SHP77 (cell line): ENCODE measurements at regions not wholly inside any gene's neighbourhood (a gene's known extent, or its start where the extent isn't known, plus 50 kb on each side); places are given as distances from the start of the nearest gene placed in this dataset.

ENCODE experiments used
- DNase-seq, 2 experiments: peaks; one replicate each; lab custom pipeline; 2025; lab: John Stamatoyannopoulos, UW

DNA sequence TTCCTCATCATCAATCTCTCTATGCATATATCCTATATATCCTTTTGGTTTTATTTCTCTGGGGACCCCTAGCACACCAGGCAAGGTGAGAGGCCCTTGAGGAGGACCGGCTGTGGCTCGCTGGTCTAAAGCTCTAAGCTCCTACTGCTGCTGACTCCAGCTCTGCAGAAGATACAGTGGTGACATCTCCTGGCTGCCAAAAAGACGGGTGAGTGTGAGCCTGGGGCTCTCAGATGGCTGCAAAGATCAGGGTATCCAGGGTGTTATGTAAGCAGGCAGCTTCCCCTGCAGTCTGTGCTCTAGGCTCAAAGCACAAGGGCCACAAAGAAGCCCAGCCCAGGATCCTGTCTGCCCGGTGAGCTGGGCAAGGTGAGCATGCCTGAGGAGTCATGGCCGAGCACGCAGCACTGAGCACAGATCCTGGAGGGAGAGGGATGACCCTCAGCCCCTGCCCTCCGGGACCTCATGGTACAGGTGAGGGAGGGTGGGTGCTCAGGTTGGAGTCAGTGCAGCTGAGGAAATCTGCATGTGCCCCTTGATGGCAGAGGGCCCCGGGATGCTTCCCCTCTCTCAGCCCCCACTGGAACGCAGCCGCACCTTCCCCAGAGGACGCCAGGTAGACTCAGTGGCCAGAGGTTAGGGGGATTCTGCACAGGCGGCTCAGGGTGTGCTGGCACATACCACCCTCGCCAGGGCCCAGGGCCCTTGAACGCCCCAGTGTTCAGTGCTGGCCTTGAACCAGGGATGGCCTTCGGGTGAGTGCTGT is 95.4 kb upstream of the INSIG1 start:
- DNase-seq, result no peak

DNA sequence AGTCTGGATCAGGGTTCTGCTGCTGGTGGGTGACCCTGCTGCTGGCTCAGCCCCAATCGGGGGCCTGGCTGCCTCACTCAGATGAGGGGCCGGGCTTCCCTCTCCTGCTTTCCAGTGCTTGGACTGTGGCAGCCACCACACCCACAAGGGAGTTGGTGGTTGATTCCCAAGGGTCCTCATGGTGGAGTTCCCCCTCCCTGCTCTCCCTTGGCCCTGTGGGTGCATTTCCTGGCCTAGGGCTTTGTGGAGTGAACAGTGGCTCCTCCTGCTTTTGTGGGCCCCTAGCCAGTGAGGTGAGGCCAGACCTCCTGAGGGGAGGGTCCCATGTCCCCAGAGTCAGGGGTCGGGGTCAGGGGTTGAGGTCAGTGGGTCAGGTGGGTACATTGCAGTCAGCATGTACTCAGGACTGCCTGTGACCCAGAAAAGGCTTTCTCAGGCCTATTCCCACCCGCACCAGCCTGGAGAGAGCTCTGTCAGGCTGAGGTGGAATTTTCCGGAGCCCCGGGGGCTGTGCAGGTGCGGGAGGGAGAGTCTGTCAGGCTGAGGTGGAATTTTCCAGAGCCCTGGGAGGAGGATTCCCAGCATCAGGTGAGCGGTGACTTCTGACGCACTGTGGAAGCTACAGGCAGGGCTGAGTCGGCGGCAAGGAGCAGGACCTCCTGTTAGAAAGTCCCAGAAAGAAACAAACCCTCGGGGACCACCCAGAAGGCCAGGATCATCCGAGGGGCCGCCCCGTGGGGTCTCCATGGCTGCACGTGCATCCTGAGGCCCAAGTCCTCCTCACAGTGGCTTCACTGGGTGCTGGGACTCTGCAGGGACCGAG is 94.4 kb upstream of the INSIG1 start:
- no peak for DNase-seq

DNA sequence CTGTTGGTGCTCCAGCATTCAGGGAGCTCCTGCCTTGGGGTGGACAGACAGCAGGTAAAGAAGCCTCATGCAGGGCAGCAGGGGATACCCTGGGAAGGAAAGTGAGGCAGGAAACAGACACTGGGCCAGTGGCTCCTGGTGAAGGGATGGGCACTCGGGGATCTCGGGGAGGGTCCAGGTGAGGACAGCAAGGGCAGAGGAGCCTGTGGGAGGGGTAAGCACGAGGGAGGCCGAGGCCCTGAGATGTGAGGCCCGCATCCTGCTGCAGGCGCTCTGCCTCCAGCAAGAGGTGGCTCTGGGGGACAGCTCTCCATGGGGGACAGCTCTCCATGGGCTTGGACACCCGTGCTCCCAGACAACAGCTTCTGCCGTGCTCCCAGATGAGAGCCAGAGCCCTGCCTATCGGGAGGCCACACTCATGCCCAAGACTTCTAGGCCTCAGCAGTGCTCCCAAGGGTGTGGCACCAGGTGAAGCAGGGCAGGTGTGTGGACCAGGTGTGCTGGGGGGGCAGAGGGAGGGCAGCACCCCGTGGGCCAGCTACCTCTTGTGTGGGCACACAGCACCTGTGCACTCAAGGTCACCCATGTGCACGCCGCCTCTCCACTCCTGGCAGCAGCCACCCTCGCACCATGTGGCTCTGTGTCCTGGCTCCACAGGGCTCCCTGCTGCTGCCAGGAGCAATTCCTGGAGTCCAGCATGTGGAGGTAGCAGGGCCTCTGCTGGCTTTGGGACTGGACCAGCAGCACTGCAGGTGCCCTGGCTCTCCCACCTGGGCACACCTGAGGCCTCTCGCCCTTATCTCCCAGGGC is 93.6 kb upstream of the INSIG1 start:
- no peak for DNase-seq

DNA sequence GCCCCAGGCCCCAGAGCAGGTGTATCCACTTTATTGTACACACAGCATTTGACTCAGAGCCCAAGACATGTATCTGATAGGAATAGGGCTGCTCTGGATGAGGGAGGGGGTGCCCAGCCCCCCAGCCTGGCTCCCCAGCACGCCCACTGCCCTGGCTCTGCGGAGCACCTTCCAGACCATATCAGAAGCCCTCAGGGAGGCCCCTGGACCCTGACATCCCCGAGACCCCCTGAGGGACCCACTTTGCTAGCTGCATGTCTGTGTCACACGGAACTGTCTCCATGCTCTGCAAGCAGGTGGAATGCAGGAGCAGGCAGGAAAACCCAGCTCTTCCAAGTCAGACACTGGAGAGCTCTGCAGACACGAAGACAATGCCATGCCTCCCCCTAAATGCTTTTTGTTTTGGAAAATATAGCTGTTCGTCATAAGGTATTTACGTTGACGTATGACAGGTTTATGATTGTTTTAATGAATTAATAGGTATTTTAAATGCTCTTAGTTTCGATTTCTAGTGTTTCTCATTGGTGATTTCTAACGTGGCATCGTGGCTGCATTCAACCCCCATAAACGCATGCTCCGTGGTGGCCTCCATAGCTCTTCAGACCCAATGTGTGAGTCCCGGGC is 92.8 kb upstream of the INSIG1 start:
- no peak for DNase-seq

DNA sequence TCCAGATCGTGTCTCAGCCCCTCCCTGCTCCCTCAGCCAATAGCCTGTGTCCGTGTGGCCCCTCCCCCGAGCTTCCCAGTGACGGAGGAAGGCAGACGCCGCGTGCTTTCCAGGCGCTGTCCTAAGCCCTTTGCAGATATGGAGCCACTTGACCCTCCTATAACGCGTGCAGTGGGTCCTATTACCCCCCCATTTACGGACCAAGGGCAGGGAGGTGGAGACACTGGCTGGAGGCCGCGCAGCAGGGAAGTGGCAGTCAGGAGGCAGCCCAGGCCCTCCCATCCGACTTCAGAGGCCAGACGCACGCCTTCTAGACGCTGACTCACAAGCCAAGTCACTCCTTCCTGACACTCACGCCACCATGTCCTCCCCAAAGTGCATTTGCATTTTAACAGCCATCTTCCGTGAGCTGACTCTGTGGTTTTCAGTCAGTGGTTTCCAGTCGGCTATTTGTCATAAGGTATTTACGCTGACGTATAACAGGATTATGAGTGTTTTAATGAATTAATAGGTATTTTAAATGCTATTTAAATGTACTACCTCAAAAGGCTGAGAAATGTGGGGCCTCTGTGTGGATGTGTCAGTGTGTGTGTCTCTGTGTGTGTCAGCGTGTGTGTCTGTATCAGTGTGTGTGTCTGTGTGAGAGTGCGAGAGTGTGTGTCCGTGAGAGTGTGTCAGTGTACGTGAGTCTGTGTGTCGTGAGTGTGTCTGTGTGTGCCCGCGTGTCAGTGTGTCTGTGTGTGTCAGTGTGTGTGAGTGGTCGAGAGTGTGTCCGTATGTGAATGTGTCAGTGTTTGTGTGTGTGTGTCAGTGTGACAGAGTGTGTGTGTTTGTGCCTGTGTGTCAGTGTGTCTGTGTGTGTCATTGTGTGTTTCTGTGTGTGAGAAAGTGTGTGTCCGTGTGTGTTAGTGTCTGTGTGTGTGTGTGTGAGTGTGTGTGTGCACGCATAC is 92.0 kb upstream of the INSIG1 start:
- DNase-seq, result peak; percentile 56 to 67

DNA sequence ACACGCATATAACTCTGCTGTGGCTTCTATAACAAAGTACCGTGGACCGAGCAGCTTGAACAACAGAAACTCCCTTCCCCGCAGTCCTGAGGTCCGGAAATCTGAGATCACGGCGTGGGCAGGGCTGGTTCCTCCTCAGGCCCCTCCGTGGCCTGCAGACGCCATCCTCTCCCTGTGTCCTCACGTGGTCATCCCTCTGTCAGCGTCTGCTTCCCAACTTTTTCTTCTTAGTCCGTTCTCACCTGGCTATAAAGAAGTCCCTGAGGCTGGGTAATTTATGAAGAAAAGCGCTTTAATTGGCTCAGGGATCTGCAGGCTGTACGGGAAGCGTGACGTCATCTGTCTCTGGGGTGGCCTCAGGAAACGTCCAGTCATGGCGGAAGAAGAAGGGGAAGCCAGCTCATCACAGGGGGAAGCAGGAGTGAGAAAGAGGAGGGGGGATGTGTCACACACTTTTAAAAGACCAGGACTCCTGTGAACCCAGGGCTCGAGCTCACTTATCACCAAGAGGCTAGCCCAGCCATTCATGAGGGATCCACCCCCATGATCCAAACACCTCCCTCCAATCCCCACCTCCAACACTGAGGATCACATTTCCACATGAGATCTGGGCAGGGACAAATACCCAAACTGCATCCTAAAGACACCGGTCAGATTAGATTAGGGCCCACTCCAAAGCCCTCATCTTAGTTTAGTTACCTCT is 91.2 kb upstream of the INSIG1 start:
- no peak for DNase-seq

DNA sequence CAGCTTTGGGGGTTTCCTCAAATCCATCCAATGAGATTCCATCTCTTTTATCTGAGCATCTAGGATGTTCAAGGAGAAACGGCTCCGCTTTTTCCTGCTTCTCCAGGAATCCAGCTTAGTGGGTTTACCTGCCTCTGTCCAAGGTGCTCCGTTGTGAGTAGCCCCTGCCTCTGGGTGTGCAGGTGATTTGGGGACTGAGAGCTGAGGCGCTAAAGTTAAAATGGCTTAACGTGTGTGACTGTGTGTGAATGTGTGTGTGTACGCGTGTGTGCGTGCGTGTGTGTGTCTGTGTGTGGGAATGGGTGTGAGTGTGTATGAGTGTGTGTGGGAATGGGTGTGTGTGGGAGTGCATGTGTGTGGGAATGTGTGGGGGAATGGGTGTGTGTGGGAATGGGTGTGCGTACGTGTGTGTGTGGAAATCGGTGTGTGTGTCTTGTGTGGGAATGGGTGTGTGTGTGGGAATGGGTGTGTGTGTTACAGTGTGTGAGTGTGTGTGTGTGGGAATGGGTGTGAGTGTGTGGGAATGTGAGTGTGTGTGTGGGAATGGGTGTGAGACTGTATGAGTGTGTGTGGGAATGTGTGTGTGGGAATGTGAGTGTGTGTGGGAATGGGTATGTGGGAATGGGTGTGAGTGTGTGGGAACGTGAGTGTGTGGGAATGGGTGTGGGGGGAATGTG is 90.2 kb upstream of the INSIG1 start:
- DNase-seq, result no peak

DNA sequence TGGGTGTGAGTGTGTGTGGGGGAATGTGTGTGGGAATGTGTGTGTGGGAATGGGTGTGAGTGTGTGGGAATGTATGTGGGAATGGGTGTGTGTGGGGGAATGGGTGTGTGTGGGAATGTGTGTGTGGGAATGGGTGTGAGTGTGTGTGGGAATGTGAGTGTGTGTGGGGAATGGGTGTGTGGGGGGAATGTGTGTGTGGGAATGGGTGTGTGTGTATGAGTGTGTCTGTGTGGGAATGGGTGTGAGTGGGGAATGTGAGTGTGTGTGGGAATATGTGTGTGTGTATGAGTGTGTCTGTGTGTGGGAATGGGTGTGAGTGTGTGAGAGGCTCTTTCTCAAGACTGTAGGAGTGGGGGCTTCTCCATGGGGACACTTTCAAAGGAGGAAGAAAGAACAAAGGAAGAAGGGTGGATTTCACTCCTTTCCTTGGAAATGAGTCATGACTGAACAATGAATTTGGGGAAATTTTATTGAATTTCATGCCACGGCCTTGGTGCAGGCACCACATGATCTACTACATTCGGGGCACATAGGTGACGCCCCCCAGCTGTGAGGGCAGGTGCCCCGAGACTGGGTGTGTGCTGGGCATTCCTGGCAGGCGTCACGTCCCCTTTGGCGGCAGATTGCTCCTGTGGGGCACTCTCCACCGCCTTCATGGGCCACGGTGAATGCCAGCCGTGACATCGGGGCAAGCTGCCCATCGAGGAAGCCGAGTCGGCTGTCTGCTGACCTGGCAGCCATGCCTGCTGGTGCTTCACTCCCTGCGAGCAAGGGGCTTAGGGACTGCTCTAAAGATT is 88.8 kb upstream of the INSIG1 start:
- DNase-seq, result no peak

DNA sequence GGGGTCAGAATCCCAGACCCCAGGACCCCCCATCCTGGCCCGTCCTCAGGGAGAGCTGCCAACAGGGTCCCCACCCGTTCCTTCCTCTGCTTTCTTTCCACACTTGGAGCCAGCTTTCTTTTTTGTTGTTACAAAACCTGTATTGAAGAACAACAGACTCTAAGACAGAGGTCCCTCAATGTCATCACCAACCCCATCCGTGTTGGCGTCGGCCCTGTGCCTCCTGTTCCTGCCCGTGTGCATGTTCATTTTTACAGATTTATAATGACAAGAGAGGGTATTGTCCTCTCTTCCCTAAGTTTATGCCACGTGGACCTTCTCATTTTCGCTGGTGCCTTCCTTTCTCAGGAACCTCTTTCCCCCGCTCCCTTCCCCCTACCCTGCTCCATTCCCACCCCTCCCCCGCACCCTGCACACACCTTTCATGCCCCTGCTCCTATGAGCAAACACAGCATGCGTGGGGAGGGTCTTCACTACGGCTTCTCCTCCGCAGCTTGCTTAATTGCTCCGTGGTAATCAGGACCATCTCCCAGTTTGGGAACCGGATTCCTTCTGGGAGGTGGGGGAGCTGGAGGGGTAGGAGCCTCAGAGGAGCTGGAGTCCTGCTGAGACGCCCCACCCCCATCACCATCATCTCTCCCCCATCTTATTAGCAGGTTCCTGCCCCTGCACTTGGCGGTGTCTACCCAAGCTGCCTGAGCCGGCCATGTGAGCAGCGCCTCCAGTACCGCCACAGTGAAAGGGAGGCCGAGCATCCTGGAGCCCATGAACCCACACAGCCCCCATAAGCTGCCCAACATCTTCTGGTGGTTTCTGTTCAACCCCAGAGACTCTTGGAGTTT is 88.0 kb upstream of the INSIG1 start:
- no peak for DNase-seq

DNA sequence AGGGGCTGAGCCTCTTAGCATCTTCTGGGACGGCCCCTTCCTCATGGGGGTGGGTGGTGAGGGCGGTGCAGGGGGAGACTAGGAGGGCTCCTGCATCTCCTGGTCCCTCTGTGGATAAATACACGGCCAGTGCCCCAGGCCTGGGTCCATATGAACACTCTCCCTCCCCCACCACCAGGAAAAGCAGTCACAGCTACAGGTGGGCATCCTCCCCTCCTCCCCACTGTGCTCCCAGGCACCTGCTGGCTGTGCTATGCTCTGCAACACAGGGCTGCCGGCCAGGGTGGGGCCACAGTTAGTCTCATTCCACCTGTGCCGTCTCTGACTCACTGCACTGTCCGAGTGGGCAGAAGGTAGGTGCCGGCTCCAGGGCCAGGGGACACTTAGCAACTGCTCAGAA is 87.3 kb upstream of the INSIG1 start:
- no peak for DNase-seq

DNA sequence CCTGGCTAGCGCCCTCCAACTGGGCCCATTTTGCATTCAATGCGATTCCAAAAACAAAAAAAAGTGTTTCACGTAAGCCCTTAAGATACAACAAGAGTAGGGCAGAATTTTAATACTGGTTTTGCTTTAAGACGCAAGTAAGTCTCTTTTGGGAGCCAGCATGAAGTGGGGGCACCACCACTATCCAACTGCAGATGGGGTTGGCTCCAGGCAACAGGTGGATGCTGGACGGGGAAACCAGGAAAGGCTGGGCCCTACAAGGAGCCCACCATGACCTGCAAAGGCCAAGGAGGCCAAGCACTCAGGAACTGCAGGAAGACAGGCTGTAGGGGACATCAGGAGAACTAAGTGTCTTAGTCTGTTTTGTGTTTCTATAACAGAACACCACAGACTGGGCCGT is 86.5 kb upstream of the INSIG1 start:
- DNase-seq, result no peak

DNA sequence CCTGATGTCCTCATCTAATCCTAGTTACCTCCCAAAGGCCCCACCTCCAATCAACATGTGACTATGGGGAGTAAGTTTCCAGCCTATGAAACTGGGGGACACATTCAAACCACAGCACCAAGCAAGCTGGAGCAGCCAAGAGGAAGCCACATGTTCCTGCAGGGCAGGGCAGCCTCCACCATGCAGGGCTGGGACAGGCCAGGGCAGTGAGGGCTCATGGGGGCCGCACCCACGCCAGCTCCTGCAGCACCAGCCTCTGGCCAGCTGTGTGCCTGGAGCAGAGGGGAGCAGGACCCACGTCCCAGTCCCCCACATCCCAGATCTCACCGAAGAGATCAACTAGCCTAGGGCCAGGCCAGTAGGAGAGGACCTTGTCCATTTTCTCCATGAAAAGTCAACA is 85.9 kb upstream of the INSIG1 start:
- DNase-seq, result no peak

DNA sequence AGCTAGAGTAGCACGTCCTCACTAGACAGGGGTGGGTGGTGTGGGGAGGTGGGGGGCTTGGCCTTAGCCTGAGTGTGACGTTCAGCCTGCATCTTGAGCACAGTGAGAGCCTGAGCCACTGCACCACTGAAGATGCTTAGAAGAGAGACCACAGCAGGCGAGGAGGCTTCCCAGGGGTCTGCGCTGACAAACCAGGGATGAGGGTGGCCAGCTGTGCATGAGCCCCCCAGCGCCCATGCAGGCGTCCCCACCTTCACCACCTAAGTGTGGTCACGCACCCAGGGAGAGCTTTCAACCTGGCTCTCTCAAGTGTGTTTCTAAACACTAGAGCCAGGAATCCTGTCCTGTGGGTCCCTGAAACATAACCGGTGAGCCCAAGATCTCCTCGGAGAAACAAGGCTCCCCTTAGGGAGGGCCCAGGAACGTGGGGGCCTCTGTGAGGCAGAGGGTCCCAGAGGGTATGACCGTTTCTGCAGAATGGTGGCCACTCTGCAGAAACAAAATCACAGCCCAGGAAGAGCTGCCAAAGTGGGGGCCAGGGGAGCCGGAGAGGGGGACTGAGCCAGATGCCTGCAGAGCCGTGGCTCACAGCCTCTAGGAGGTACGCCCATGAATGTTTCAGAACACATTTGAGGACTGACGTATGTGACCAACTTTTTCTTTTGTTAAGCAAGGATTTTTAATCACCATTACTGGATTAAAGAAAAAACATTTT is 85.2 kb upstream of the INSIG1 start:
- DNase-seq, result no peak

DNA sequence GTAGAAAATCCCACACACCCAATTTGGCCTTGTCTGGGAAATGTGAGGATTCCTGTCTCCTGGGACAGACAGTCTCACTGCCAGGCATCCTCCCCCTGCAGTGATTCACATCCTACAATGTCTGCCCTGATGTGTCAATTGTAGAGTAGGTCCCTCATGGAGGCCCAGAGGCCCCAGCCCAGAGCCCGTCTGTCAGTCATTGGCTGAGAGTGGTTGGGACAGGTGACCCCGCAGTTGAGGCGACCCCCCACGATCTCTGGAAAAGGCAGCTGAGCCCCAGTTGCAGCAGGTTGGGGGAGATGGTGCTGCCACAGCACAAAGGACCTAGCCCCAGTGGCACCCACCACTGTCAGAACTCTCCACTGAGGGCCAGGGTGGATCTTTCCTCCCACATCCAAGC is 84.3 kb upstream of the INSIG1 start:
- no peak for DNase-seq

DNA sequence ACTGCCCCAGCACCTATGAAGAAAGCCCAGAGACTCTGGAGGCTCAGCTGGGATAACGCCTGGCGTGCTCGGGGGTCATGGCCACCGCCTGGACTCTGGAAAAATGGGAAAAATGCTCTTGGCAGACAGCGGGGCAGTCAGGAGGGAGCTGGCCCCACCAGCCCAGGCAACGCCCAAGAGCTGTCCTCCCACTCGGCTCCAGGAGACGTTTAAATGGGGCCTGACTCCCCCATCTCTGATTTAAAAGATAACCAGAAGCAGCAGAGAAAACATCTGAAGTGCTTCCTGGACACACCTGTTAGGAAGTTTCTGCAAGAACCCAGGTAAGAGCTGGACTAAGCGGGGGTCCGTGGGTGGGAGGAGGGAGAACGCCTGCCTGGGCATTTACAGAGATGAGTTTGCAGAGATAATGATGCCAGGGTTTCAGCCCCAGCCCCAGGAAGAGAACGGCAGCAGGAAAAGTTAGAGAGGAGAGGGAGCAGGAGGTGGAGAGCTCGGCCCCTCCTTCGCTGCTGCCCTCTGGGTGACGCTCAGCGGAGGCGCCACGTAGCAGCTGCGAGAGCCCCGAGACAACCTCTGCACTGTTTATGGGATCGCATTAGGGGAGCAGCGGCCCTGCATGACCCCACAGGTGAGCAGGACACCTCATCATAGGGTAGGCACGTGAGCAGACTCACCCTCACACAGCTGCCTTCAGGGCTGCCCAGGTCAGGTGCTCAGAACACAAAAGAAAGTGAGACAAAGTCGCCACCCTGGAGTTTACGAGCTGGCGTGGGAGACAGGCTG is 83.5 kb upstream of the INSIG1 start:
- no peak for DNase-seq

DNA sequence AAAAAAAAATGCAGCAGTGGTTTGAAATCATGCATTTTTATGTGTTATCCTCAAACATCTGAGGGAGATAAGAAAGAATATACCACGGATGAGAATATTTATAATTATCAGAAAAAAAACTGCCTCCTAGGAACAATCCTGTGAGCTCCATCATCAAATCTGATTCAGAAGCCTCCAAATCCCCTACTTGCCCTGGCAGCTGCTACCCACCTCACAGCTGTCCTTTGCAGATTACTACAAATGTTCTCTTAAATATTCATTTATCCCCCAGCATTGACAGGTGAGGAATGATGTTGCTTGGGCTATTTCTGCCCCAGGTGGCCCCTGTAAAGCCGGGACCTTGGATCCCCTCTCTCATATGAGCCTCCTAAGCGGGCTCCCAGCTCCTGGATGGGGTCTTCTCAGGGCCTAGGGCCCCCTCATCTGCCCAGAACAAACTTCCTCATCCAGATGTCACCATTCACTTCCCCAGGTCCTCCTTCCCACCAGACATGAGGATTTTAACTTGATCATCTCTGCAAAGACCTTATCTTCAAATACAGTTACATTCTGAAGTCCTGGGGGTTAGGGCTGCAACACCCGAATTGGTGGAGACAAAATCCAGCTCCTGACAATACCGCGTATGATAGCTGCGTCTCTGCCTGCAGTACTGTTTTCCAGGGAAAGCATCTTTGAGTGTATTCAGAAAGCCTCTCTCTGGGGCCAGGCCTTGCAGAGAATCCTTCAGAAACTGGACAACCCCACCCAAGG is 81.9 kb upstream of the INSIG1 start:
- no peak for DNase-seq
